ENCODE measurements at regions not wholly inside any gene's neighbourhood (a gene's known extent, or its start where the extent isn't known, plus 50 kb on each side); places are given as distances from the start of the nearest gene placed in this dataset.

DNA sequence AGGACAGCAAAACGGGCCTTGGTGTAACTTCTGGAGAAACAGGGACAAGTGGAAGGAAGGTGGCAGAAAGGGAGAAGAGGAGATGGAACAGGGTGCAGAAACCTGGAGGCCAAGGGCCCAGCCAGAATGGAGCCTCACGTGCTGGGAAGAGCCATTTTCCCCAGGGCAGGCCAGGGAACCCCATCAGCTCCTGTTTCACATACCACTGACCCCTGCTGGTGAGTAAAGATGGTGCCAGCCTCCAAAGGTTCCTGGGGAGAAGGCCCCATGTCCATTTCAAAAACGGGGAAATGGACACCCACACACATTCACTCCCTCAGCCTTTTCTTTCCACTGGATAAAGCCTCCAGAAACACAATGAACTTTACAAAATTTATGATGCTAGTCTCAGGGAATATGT lies 57.6 kb upstream of the JUN start:
- no peak for TF ChIP-seq YY1 (IDR thresholded peaks at IDR 0.05; ENCODE audit: low read depth)
- TF ChIP-seq, protein P1, sequence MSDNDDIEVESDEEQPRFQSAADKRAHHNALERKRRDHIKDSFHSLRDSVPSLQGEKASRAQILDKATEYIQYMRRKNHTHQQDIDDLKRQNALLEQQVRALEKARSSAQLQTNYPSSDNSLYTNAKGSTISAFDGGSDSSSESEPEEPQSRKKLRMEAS (IDR thresholded peaks at IDR 0.05), result no peak

Measured in Ishikawa (cell line).